ENCODE measurements at regions not wholly inside any gene's neighbourhood (a gene's known extent, or its start where the extent isn't known, plus 50 kb on each side); places are given as distances from the start of the nearest gene placed in this dataset.

DNA sequence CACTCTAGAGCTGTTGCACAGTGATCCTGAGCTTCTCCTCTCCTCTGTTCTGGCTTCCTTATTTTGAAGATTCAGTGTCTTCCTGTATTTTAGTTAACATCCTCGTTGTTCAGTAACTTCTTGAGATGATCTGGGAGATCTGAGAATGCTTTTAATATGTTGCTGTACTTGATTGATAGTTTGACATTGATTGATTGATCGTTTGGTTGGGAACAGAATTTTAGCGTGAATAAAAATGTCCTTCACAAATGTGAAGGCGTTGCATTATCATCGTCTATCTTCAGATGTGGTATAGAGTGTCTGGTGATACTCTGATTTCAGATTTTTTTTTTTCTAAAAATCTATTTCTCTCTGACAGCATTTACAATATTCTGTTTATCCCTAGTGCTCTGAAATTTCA is 80.1 kb upstream of the KLF12 start:
- no peak for DNase-seq

GRCh38 chr13:74210693-74211393 is 76.6 kb upstream of the KLF12 start:
- DNase-seq, result no peak

GRCh38 chr13:74206855-74207254 is 72.7 kb upstream of the KLF12 start:
- no peak for DNase-seq

GRCh38 chr13:74206061-74206561 is 71.9 kb upstream of the KLF12 start:
- no peak for DNase-seq

GRCh38 chr13:74205313-74205690 is 71.1 kb upstream of the KLF12 start:
- no peak for DNase-seq

- no peak for DNase-seq
Measured at GRCh38 chr13:74204602-74205312, 70.6 kb upstream of the KLF12 start.

DNA sequence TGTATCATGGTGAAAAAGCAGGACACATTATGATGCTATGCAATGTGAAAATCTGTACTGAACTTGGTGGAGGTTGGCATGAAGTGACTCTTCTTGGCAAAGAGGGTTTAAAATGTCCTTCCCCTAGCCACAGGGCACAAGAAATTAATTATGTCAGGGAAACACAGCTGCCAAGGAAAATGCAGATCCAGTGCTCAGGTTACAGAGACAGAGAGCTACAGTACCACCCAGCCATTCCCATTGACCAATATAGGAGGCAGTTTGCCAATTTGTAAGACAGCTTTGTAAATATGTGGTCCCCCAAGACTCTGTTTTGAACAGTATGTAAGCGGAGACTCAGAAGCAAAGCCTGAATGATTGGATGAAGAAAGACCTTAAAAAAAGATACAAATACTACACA is 69.4 kb upstream of the KLF12 start:
- DNase-seq, result no peak

DNA sequence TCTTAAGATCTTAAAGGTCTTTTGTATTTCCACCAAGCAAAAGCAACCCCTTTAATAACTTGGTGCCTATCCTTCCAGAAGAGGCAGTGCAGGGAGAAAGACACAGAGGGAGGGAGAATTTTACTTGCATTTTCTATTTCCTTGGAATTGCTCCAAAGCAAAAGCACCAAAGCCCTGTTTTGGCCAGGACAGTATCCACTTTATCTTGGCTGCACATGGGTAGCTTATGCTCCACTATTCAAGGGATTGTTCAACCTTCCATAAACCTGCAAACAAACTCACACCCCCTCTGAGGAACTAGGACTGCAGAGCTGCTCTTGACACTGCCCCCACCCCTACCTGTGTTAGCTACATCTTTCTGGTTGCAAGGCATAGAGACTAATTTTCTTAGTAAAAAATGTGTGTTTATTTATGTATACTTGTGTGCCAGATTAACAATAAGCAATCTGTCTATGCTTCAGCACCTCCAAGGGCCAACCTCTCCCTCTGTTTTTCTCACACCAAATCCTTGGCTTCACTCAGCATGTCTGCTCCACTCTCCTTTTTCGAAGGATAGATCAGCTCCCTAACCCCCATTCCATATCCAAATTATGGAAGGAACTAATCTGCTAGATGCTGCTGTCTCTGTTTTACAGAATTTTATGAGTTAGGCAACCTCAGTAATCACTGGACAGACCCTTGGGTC is 68.1 kb upstream of the KLF12 start:
- DNase-seq, result no peak

- DNase-seq, result no peak
Measured at GRCh38 chr13:74201530-74201929, 67.3 kb upstream of the KLF12 start.

DNA sequence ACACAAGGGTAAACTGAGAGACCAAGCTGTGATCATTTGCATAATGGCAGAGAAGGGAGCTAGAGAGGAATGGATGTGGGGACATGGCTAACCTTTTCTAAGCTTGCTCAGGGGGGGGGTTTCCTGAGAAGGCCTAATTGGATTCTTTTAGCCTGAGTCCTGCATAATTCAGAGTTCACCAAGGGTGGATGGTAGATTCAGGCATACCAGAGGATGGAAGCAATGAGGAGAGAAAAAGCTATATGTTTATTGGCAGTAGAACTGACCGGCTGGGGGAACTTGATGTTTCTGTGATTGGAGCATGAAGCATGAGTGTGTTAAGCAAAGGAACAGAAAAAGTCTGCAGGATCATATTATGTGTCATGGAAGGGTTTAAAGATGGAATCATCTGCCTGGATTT is 65.9 kb upstream of the KLF12 start:
- no peak for DNase-seq

DNA sequence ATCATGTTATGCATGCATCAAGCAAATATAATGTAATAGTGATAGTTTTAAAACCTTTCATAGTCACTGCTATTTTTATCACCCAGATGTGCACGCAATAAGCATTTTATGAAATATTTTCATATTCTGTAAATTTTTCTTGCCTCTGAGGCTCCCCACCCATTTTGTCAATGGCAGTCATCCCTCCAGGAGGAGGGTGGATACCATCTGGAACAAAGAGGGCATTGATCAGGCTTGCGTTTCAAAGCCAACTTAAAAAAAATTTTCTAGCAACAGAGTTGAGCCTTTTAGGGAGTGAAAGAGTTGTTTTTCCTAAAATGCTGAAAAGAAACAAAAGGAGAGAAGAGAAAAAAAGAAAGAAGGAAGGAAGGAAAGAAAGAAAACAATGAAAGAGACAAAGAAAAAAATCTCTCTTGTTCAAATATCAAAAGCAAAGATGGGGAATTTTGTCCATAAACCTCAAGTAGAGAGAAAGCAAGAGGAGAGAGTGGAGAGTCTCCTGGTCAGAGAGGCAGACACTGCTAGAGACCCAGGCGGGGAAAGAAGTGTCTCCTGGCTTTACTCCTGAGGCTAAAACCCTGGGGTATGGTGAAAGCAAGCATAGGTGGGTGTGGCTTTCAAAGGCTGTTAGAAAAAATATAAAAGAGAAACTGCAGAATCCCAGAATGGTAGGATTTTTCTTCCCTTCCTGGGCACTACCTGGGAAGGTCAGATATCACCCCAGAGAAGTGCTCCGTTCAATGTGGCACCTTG is 63.6 kb upstream of the KLF12 start:
- DNase-seq, result no peak

- no peak for DNase-seq
Measured at GRCh38 chr13:74194846-74195245, 60.6 kb upstream of the KLF12 start.

DNA sequence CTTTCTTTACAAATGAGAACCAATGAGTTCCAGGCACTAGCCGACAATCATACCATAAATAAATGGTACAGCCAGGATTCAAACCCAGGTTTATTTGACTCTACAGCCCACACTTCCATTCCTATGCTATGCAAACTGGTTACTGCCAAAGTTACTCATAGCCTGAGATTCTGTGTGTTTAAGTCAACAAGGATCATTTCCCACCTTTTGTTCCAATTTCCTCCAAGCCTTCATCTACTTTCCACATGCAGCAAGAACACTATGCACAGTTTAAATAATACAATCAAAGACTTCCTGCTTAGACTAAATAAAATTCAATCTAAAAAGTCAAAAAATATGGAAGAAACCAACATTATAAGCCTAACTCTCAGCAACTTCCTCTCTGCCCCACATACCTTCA is 59.2 kb upstream of the KLF12 start:
- DNase-seq, result no peak

DNA sequence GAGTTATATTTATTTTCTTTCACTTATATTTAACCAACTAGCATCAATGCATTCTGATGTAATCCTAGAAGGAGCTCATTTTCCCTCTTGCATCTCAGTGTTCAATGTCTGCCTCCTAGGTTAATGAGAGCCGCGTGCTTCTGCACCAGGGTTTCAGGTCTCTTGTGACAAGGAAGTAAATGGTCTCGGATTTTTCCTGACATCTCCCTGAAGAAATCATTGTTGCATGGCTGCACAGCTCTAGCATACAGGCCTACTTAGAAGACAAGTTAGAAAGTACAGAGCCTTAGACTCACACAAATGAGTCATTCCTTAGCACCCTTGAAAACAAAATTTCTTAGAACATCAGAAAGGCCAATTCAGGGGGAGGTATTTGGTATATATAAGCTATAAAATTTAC is 57.2 kb upstream of the KLF12 start:
- DNase-seq, result no peak

- no peak for DNase-seq
Measured at GRCh38 chr13:74190999-74191398, 56.8 kb upstream of the KLF12 start.

DNA sequence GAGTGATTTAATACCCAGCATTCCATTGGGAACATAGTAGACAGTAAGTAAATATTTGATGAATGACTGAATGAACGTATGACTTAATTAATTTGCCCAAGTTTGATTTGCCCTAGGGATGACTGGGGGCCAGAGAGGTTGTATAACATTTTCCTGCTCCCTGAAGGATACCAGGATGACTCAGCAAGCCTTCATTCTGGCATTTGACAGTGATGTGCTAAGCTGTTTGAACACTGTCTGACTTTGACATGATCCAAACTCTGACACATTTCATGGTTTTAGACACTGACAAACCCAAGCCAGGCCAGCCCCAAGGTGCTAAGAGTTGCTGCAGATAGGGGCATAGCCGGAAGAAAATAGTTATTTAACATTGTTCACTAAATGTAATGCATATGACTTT is 53.4 kb upstream of the KLF12 start:
- DNase-seq, result no peak

DNA sequence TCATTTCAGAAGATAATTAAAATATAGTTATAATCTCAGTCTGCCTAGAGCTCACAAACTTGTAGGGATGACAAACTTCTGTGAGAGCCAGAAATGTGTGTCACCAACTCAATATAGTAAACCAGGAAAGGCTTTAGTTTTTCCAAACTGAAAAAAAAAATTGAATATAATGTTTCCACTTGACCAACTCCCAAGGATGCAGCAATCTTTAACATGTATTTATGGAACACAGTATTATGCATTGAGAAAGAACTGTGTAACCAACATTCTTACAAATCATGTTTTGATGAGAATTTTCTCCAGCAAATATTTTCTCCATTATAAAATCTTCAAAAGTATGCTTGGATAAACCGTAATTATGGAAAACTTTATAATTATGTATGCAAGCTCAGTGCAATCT is 50.1 kb upstream of the KLF12 start:
- no peak for DNase-seq
